ENCODE measurements at regions not wholly inside any gene's neighbourhood (a gene's known extent, or its start where the extent isn't known, plus 50 kb on each side); places are given as distances from the start of the nearest gene placed in this dataset.

GRCh38 chr9:11340654-11341053, 727.9 kb upstream of the PTPRD start:
- DNase-seq, result no peak

- no peak for DNase-seq
Measured at GRCh38 chr9:11347437-11347836, 734.6 kb upstream of the PTPRD start.

DNA sequence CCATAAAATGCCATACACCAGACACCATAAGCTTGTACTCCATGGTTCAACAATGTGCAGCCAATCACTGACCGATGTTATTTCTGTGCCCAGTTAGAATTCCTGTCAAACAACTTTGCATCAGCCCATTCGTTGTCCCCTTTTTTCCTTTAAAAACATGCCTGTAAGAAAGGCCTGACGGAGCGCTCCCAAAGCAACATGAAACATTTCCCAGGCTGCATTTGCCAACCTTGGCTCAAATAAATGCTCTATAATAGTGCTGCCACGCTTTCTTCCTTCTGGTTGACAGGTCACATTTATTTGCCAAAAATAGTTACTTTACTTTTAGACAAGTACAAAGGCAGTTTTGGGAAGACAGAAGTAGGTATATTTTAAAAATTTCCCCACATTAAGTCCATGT, 735.6 kb upstream of the PTPRD start:
- DNase-seq, result no peak

DNA sequence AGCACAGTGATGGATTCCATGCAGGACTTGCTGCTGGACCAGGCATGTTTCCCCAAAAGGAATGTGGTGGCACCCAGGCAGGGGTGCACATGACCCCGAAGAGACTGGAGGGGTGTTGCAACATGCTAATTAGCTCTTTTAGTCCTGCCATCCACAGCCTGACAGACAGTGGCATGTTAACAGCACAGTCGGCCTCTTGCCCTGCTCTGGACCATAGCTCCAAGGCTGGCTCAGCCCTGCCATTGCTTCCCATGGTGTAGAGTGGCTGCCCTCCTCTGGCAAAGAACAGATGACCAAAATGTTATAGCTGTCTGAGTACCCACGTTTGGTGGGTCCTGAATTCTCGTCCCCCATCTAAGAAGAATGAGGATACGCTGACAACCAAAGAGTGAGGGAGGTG, 736.4 kb upstream of the PTPRD start:
- no peak for DNase-seq

DNA sequence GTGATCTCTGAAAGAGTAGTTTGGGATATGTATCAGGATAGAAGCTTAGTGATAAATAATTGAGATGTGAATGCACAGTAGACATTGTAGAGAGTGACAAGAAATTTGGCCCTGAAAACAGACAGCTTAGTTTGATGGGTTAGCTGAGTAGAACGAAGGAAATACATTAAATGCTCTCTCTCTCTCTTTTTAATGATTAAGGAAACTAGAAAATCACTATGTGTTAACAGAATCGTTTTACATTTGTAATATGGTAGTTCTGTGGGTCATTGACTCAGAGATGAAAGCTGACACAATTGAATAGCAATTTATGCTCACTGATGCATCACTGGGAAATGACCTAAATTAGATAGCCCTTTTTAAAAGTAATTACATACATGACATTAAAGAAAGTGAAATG, 739.8 kb upstream of the PTPRD start:
- no peak for DNase-seq

DNA sequence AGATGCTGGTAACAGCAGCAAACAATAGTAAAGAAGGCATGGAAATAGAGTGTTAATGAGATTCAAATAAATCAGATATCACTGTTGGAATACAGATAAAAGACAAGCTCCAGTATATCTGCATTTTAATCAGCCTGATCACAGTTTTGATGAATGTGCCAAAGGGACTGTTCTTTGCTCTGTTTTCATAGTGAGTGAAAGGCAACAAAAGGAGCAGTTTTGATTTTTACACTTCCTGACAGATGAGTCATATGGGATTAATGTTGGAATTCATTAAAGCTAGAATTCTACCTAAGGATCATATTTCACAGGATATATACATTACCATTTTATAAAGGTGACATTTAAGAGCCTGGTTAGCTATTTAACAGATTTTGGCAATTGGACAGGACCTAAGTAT, 743.3 kb upstream of the PTPRD start:
- no peak for DNase-seq

GRCh38 chr9:11366585-11367129, 753.9 kb upstream of the PTPRD start:
- no peak for DNase-seq

DNA sequence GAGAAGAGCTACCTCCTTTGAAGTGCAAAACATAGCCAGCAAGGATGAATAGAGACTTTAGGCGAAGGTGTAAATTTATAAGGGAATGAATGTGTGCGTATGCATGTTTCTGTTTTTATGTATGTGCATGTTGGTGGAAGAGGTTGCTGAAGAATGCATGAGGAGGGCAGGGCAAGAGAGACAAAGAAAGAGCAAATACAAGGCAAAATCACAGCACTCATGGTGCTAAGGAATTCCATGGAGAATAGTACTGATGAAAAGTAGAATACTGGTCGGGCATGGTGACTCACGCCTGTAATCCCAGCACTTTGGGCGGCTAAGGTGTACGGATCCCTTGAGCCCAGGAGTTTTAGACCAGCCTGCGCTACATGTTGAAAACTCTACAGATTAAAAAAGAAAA, 762.1 kb upstream of the PTPRD start:
- no peak for DNase-seq

- DNase-seq, result no peak
Measured at GRCh38 chr9:11402621-11403020, 789.8 kb upstream of the PTPRD start.

- no peak for DNase-seq
Measured at GRCh38 chr9:11414241-11414640, 801.4 kb upstream of the PTPRD start.

GRCh38 chr9:11417782-11418181, 805.0 kb upstream of the PTPRD start:
- no peak for DNase-seq

DNA sequence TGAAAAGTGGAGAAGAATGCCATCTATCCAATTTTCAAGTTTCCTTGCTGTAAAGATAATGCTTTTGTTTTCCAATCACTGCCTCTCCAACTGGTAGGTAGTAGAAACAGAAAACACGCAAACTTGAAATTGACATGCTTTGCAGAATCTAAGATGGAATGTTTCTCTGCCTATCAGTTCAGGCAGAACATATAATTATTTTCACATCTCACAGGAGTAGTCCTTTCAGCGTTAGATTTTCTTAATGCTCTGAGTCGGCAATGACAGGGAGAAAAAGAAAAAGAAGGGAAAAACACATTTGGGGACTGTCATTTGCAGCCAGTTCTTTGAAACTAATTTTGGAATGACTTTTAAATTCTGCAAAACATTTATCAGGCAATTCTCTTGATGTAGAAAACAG, 818.7 kb upstream of the PTPRD start:
- DNase-seq, result no peak

- no peak for DNase-seq
Measured at GRCh38 chr9:11432361-11432760, 819.6 kb upstream of the PTPRD start.

DNA sequence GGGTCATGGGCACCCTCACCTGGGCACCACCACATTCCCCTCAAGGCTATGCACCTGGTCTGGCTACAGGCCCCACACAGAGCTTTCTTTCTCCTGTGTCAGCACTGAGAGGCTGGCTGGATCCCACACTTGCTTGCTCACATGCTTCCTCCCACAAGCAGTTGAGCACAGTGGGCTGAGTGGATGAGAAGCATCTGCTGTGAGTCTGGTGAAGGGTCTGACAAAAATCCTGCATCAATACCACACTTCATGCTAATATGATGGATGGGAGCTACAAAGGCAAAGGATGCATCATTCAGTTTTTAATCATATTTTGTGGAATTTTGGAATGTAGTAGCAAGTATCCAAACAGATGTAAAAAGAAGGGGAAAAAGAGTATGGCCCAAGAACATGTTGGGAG, 830.8 kb upstream of the PTPRD start:
- no peak for DNase-seq

DNA sequence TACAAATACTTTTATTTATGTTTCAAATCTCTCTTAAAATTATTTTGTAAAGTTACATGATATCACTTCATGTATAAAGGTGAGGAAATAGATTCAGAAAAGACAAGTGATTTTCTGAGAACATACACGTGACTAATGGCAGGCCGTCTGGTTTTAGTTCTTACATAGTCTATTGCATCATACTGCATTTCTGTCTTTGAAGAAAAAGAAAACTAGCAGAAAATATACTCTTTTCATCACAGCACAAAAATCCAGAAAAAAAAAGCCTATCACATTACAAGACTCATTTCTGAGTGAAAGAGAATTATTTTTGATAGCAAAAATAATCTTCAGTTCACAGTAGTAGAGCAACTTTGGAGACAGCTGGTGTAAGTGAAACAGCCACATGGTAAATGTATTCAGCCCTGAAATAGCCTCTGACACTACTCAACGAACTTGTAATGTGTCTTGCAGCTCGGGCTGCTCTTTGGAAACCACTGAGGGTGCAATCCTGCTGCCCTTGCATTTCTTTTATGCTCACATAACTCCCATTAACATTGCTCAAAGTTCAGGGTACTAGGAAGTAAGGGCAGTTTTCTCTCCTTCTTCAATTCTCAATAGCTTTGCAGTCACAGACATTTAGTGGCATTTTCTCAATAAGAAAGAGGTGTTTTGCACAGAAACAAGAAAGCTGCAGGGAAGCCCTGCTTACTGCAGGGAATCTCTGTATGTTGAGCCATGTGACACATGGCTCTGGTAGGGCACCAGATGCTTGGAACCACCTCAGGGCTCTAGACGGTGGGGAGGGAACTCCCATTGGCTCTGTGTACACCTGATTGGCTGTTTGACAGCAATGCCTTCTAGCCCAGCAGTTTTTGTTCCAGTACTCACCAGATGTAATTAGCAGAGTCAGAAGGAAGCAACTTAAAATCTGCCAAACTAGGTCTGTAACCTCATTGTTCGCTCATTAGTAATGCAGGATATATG, 845.3 kb upstream of the PTPRD start:
- DNase-seq, result no peak

- no peak for DNase-seq
Measured at GRCh38 chr9:11469745-11470144, 856.9 kb upstream of the PTPRD start.

- DNase-seq, result no peak
Measured at GRCh38 chr9:11471321-11471720, 858.5 kb upstream of the PTPRD start.

GRCh38 chr9:11500780-11501179, 888.0 kb upstream of the PTPRD start:
- DNase-seq, result no peak

DNA sequence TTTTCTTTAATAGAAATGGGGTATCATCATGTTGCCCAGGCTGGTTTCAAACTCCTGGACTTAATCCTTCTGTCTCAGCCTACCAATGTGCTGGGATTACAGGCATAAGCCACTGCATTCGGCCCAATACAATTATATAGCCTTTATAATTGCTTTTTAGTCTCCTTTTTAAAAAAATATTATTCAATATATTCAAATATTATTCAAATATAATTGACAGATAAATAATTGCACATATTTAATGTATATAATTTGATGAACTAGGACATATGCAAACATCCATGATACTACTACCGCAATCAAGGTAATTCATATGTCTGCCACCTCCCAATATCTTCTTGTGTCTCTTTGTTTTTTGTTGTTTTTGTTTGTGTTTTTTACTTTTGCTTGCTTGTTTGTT, 894.2 kb upstream of the PTPRD start:
- no peak for DNase-seq

- DNase-seq, result no peak
Measured at GRCh38 chr9:11537566-11537965, 924.8 kb upstream of the PTPRD start.

DNA sequence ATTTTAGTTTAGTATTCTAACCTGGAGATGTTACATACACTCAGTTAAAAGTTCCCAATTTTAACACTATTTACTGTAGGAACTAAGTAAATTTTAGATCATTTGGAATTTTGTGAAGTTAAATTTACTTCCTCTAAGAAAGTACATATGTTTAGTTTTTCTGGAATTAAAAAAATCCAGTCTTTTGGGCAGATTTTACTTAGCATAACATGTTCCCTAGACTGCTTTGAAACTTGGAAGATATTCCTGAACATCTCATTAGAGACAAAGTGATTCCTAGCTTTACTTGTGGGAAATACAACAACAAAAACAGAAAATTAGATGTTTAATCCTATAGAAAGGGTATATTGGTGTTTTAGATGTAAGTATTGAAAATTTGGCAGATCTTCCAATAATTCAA, 930.0 kb upstream of the PTPRD start:
- no peak for DNase-seq

DNA sequence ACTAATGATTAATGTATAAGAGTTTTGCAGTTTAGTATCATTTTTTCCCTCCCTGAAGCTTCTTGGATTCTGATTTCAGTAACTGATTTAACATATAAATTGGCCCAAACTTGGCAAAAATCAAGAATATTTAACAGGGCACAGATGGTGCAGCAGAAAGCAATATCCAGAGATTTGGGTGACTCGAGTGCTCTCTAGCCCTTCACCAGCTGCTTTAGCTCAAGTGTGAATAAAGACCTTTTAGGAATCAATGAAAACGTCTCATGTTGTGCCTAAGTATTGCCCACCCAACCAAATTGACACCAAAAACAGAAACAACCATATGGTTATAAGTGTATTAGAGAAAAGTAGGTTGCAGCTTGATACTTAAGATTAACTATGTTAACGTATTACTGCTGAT, 933.4 kb upstream of the PTPRD start:
- no peak for DNase-seq

- no peak for DNase-seq
Measured at GRCh38 chr9:11549311-11549794, 936.6 kb upstream of the PTPRD start.

GRCh38 chr9:11551106-11551505, 938.3 kb upstream of the PTPRD start:
- no peak for DNase-seq

- no peak for DNase-seq
Measured at GRCh38 chr9:11558043-11558442, 945.2 kb upstream of the PTPRD start.

All from SW 1271 (cell line).